Ishikawa (cell line): ENCODE measurements at regions not wholly inside any gene's neighbourhood (a gene's known extent, or its start where the extent isn't known, plus 50 kb on each side); places are given as distances from the start of the nearest gene placed in this dataset.

ENCODE experiments used
- CEBPB ChIP-seq: IDR thresholded peaks from 2 replicates; pipeline ENCODE4 v1.6.1; 2012
- CREB1 ChIP-seq: IDR thresholded peaks from 2 replicates; pipeline ENCODE4 v1.6.1; 2012; ENCODE audit warnings: low read depth
- EGR1 ChIP-seq: IDR thresholded peaks from 2 replicates; pipeline ENCODE4 v1.6.1; 2012
- EP300 ChIP-seq: IDR thresholded peaks from 2 replicates; pipeline ENCODE4 v1.6.1; 2012; ENCODE audit warnings: borderline replicate concordance
- FOXM1 ChIP-seq: IDR thresholded peaks from 2 replicates; pipeline ENCODE4 v1.6.1; 2012; ENCODE audit warnings: low read depth, borderline replicate concordance
- MAX ChIP-seq: IDR thresholded peaks from 2 replicates; pipeline ENCODE4 v1.6.1; 2012
- NFIC ChIP-seq: IDR thresholded peaks from 2 replicates; pipeline ENCODE4 v1.6.1; 2012
- RAD21 ChIP-seq: IDR thresholded peaks from 2 replicates; pipeline ENCODE4 v1.6.1; 2012; ENCODE audit warnings: low read depth
- REST ChIP-seq: IDR thresholded peaks from 2 replicates; pipeline ENCODE4 v1.6.1; 2012; ENCODE audit warnings: low read depth, mild to moderate bottlenecking
- TAF1 ChIP-seq: IDR thresholded peaks from 2 replicates; pipeline ENCODE4 v1.6.1; 2012; ENCODE audit warnings: low read depth, mild to moderate bottlenecking
- TCF12 ChIP-seq: IDR thresholded peaks from 2 replicates; pipeline ENCODE4 v1.6.1; 2012; ENCODE audit warnings: low read depth
- TEAD4 ChIP-seq: IDR thresholded peaks from 2 replicates; pipeline ENCODE4 v1.6.1; 2012
- USF1 ChIP-seq: IDR thresholded peaks from 2 replicates; pipeline ENCODE4 v1.6.1; 2012
- YY1 ChIP-seq: IDR thresholded peaks from 2 replicates; pipeline ENCODE4 v1.6.1; 2012; ENCODE audit warnings: low read depth
- ZBTB7A ChIP-seq: IDR thresholded peaks from 2 replicates; pipeline ENCODE4 v1.6.1; 2012; ENCODE audit warnings: low read depth

GRCh38 chr9:126017758-126018157 is 270.6 kb downstream of the PBX3 start:
- TF ChIP-seq NFIC (no peak), TCF12 (no peak), USF1 (no peak), TEAD4 (no peak), CEBPB (no peak)

- TF ChIP-seq RAD21 (no peak), TAF1 (no peak), EGR1 (no peak), REST (no peak), ZBTB7A (no peak), YY1 (no peak), CEBPB (no peak), TEAD4 (no peak), TCF12 (no peak), NFIC (no peak), EP300 (no peak)
Observed at GRCh38 chr9:126020836-126021235, 273.7 kb downstream of the PBX3 start.

- no peak for TF ChIP-seq REST
- no peak for TF ChIP-seq NFIC
- no peak for TF ChIP-seq TAF1
- TF ChIP-seq EP300, result no peak
- TF ChIP-seq USF1, result no peak
- no peak for TF ChIP-seq EGR1
- TF ChIP-seq RAD21, result no peak
- TF ChIP-seq TEAD4, result no peak
- TF ChIP-seq ZBTB7A, result no peak
- no peak for TF ChIP-seq FOXM1
Observed at GRCh38 chr9:126023962-126024361, 276.8 kb downstream of the PBX3 start.

GRCh38 chr9:126024581-126025230 is 277.5 kb downstream of the PBX3 start:
- TF ChIP-seq EGR1 (no peak), MAX (no peak), YY1 (no peak), FOXM1 (no peak), CREB1 (no peak), EP300 (no peak), CEBPB (no peak), REST (no peak), TCF12 (no peak), ZBTB7A (no peak), TEAD4 (no peak), TAF1 (no peak), NFIC (no peak), RAD21 (no peak), USF1 (no peak)
